ENCODE measurements at regions not wholly inside any gene's neighbourhood (a gene's known extent, or its start where the extent isn't known, plus 50 kb on each side); places are given as distances from the start of the nearest gene placed in this dataset.

- Histone ChIP-seq H3K9me3 (no peaks in the 10 kb centered on the region), H3K27me3 (no peaks in the 10 kb centered on the region), H3K4me3 (no peak overlapping the region), H3K36me3 (no peaks in the 10 kb centered on the region), H3K27ac (no peak overlapping the region), H3K4me1 (peaks cover 0 to 3% (median 0%) of the 10 kb centered on the region in 4 donors)
- intact Hi-C loops (cut with DNase I), result no loop called here
- DNase-seq (no peak), ATAC-seq (no peak)
- WGBS (ENCODE audit: insufficient coverage, low coverage, low lambda C conversion rate, missing lambda C conversion rate), result 67% methylated on average over 3 of the region's 3 CpGs
- TF ChIP-seq POLR2A (IDR thresholded peaks at IDR 0.05), result no peak
- TF ChIP-seq CTCF (IDR thresholded peaks at IDR 0.05), result no peak
These were observed 147.9 kb downstream of the PTCSC3 start for GRCh38 chr14:36028665-36029064.

GRCh38 chr14:36028218-36028617 lies 148.3 kb downstream of the PTCSC3 start:
- Histone ChIP-seq H3K27me3 (no peaks in the 10 kb centered on the region), H3K4me1 (peaks cover 0 to 7% (median 0%) of the 10 kb centered on the region in 4 donors), H3K36me3 (no peaks in the 10 kb centered on the region), H3K4me3 (no peak overlapping the region), H3K9me3 (no peaks in the 10 kb centered on the region), H3K27ac (no peak overlapping the region)
- TF ChIP-seq CTCF (IDR thresholded peaks at IDR 0.05) (no peak), POLR2A (IDR thresholded peaks at IDR 0.05) (no peak)
- intact Hi-C loops (cut with DNase I), result no loop called here
- DNase-seq (no peak), ATAC-seq (no peak)
- whole genome bisulfite sequencing (ENCODE audit: insufficient coverage, low coverage, low lambda C conversion rate, missing lambda C conversion rate), result 64% methylated on average over 4 of the region's 4 CpGs

GRCh38 chr14:36027354-36027753 lies 149.2 kb downstream of the PTCSC3 start:
- DNase-seq (no peak), ATAC-seq (no peak)
- Histone ChIP-seq H3K36me3 (no peaks in the 10 kb centered on the region), H3K27ac (no peak overlapping the region), H3K9me3 (no peaks in the 10 kb centered on the region), H3K4me1 (peaks cover 0 to 13% (median 1%) of the 10 kb centered on the region in 4 donors), H3K4me3 (no peak overlapping the region), H3K27me3 (no peaks in the 10 kb centered on the region)
- TF ChIP-seq POLR2A (IDR thresholded peaks at IDR 0.05) (no peak), CTCF (IDR thresholded peaks at IDR 0.05) (no peak)
- intact Hi-C loops (cut with DNase I), result no loop called here
- WGBS (ENCODE audit: insufficient coverage, low coverage, low lambda C conversion rate, missing lambda C conversion rate), result 80% methylated on average over 3 of the region's 3 CpGs

GRCh38 chr14:36022765-36023410 lies 153.6 kb downstream of the PTCSC3 start:
- Histone ChIP-seq H3K27me3 (no peaks in the 10 kb centered on the region), H3K4me3 (no peak overlapping the region), H3K4me1 (peaks cover 0 to 18% (median 2%) of the 10 kb centered on the region in 4 donors), H3K27ac (peak overlapping the region in 1 of 3 donors; percentile 19), H3K9me3 (no peaks in the 10 kb centered on the region), H3K36me3 (no peaks in the 10 kb centered on the region)
- intact Hi-C loops (cut with DNase I), result no loop called here
- TF ChIP-seq POLR2A (IDR thresholded peaks at IDR 0.05) (no peak), CTCF (IDR thresholded peaks at IDR 0.05) (no peak)
- 24% methylated on average over 8 of the region's 8 CpGs for WGBS (ENCODE audit: insufficient coverage, low coverage, low lambda C conversion rate, missing lambda C conversion rate)
- ATAC-seq, result peak; percentile 80 to 96 (median 86)
- no peak for DNase-seq

All from right lobe of liver (tissue), 6 donors.